ENCODE measurements at regions not wholly inside any gene's neighbourhood (a gene's known extent, or its start where the extent isn't known, plus 50 kb on each side); places are given as distances from the start of the nearest gene placed in this dataset.
"Not testable (repeated sequence)": the region's sequence is repeated elsewhere in the genome, so short reads cannot be mapped to it uniquely, and the experiment has no call there.

- TF ChIP-seq CTCF (IDR thresholded peaks at IDR 0.05; ENCODE audit: borderline replicate concordance, control extremely low read depth, extremely low read depth, insufficient read depth, missing control alignments) = no peak
- no peak for DNase-seq (ENCODE audit: low spot score)
- in situ Hi-C loops (cut with MboI; ENCODE audit: low sequenced_read_pairs, unreplicated experiment) = no loop called here
These were observed 511.1 kb upstream of the BRINP1 start for GRCh38 chr9:119880361-119880760.

DNA sequence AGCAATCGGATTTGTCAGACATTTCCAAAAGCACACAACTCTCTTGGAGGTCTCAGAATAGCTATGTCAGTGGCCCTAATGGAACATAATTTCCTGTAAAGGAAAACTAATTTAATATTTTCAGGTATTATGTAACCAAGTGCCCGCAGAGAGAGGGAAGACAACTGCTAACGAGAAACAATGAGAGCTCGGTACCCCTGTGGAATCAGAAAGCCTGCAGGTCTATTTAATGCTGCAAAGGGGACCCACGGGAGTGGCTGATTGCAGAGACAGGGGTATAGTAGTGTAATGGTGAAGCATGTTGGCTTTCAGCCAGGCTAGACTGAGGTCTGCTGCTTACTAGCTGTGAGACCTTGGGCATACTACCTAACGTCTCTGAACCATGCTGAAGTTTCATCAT is 508.1 kb upstream of the BRINP1 start:
- in situ Hi-C loops (cut with MboI; ENCODE audit: low sequenced_read_pairs, unreplicated experiment) = no loop called here
- TF ChIP-seq CTCF (IDR thresholded peaks at IDR 0.05; ENCODE audit: borderline replicate concordance, control extremely low read depth, extremely low read depth, insufficient read depth, missing control alignments) = no peak
- DNase-seq (ENCODE audit: low spot score) = no peak

- in situ Hi-C loops (cut with MboI; ENCODE audit: low sequenced_read_pairs, unreplicated experiment) = no loop called here
- TF ChIP-seq CTCF (IDR thresholded peaks at IDR 0.05; ENCODE audit: borderline replicate concordance, control extremely low read depth, extremely low read depth, insufficient read depth, missing control alignments) = no peak
- no peak for DNase-seq (ENCODE audit: low spot score)
These were observed 504.6 kb upstream of the BRINP1 start for GRCh38 chr9:119873877-119874276.

GRCh38 chr9:119870251-119870650 is 501.0 kb upstream of the BRINP1 start:
- DNase-seq (ENCODE audit: low spot score); in situ Hi-C loops (cut with MboI; ENCODE audit: low sequenced_read_pairs, unreplicated experiment): not testable (repeated sequence)

DNA sequence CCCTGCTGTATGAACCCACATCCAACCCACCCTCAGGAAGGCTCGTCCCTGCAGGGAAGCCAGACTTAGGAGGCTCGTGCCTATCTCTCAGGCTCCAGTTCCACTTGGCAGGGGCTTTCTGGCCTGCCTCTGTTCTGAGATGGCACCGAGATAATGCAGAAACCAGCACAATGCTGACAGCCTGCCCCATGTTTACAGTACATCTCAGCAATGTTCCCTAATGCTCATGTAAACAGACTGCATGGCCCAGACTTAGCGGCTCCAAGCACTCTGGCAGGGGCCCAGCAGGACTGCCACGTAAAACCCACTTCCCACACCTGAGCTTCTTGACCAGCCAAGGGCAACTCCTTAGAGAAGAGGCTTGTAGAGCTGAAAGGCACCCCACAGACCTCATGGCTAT is 499.5 kb upstream of the BRINP1 start:
- DNase-seq (ENCODE audit: low spot score) = no peak
- in situ Hi-C loops (cut with MboI; ENCODE audit: low sequenced_read_pairs, unreplicated experiment) = no loop called here
- no peak for TF ChIP-seq CTCF (IDR thresholded peaks at IDR 0.05; ENCODE audit: borderline replicate concordance, control extremely low read depth, extremely low read depth, insufficient read depth, missing control alignments)

DNA sequence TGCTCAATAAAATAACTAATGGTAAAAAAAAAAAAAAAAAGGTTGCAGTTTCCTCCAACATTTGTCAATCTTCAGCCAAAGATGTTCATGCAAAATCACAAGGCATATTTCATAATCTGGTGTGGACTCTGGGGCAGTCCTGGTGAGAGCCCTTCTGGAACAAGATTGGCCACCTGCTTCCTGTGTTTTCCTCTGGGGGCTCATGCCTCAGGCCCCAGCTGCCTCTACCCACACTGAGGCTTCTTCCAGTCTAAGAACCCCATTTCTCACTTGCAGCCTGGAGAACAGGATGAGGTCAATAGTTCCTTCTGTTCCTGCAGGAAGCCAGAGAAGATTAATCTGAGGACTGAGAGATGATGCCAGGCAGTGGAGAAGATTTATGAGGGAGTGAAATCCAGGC is 492.6 kb upstream of the BRINP1 start:
- DNase-seq (ENCODE audit: low spot score) = no peak
- in situ Hi-C loops (cut with MboI; ENCODE audit: low sequenced_read_pairs, unreplicated experiment) = no loop called here
- no peak for TF ChIP-seq CTCF (IDR thresholded peaks at IDR 0.05; ENCODE audit: borderline replicate concordance, control extremely low read depth, extremely low read depth, insufficient read depth, missing control alignments)

DNA sequence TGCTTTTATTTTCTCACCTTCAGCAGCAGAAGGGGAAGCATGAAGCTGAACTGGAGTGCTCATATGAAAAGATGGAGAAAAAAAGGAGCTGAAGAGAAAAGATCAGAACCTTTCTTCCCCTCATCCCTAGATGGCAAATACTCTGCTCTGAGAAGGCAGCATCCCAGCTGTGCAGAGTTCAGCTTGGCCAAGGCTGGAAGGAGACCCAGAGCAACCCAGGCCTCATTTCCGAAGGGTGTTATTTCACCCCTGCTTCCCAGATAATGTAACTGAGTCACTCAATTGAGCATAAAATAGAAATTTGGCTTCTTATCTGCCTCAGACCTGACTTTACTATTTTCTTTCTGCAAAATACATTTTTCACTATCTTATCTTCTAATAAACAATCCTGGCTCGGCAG is 489.9 kb upstream of the BRINP1 start:
- TF ChIP-seq CTCF (IDR thresholded peaks at IDR 0.05; ENCODE audit: borderline replicate concordance, control extremely low read depth, extremely low read depth, insufficient read depth, missing control alignments) = no peak
- in situ Hi-C loops (cut with MboI; ENCODE audit: low sequenced_read_pairs, unreplicated experiment) = no loop called here
- no peak for DNase-seq (ENCODE audit: low spot score)
